HEK293T (cell line): ENCODE measurements at regions not wholly inside any gene's neighbourhood (a gene's known extent, or its start where the extent isn't known, plus 50 kb on each side); places are given as distances from the start of the nearest gene placed in this dataset.

ENCODE experiments used
- ARNT ChIP-seq: fragments of 450-650 bp; IDR thresholded peaks from 2 replicates; pipeline ENCODE4 v1.6.1; 2017; ENCODE audit warnings: mild to moderate bottlenecking
- ELF4 ChIP-seq: fragments of 450-650 bp; IDR thresholded peaks from 2 replicates; pipeline ENCODE4 v1.6.1; 2017; ENCODE audit warnings: antibody characterized with exemption
- FOXA1 ChIP-seq: fragments of 450-650 bp; IDR thresholded peaks from 2 replicates; pipeline ENCODE4 v1.6.1; 2016; ENCODE audit warnings: mild to moderate bottlenecking
- FOXK2 ChIP-seq: fragments of 450-650 bp; IDR thresholded peaks from 2 replicates; pipeline ENCODE4 v1.6.1; 2016; ENCODE audit warnings: mild to moderate bottlenecking
- LEF1 ChIP-seq: fragments of 450-650 bp; IDR thresholded peaks from 2 replicates; pipeline ENCODE4 v1.6.1; 2017; ENCODE audit warnings: mild to moderate bottlenecking, borderline replicate concordance
- NFRKB ChIP-seq: fragments of 450-650 bp; IDR thresholded peaks from 2 replicates; pipeline ENCODE4 v1.6.1; 2016; ENCODE audit warnings: mild to moderate bottlenecking, moderate library complexity
- PKNOX1 ChIP-seq: fragments of 450-650 bp; IDR thresholded peaks from 2 replicates; pipeline ENCODE4 v1.6.1; 2016
- SUZ12 ChIP-seq: fragments of 450-650 bp; IDR thresholded peaks from 2 replicates; pipeline ENCODE4 v1.6.1; 2016; ENCODE audit warnings: mild to moderate bottlenecking
- TARDBP ChIP-seq: fragments of 450-650 bp; IDR thresholded peaks from 2 replicates; pipeline ENCODE4 v1.6.1; 2016
- ZNF384 ChIP-seq: fragments of 450-650 bp; IDR thresholded peaks from 2 replicates; pipeline ENCODE4 v1.6.1; 2016

DNA sequence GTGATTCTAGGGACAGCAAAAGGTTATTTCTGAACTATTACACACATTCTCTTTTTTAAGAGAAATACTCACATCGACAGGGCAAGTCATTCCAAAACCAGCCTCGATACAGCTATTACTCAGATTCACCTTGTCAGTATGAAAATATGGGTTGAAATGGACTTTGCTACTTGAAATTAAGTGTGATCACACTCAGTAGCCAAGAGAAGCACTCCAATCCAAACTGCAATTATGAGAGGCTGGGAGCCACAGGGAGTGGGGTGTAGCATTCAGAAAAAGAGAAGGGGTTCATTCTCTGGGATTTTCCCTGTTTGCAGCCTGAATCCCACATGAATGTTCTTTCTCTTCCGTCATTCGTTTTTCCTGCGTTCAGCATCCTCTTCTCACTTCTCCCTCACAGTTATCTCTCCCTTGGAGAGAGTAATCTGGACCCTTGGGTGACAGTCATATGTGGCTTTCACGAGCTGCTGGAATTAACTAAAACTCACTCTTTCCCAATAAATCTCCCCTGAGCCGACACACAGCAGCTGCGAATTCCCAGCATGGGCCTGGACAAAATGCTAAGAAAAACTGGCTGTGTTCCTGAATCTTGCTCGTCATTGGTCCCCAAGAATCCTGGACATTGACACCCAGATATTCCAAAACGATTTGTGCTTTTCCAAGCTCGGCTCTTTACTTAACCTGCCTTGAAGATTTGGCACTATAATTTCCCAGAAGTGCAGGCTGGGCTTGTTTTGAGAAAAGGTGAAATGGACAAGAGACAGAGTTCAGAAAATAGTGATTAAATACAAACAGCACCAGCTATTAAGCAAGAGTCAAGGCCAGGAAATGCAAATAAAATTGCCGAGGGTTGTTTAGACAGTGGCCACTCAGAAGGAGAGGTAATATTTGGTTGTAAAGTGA is 199.5 kb upstream of the PLEKHG7 start:
- TF ChIP-seq FOXA1 (no peak), LEF1 (no peak), SUZ12 (no peak), TARDBP (no peak), ELF4 (no peak), ARNT (no peak), NFRKB (no peak), PKNOX1 (no peak), FOXK2 (no peak), ZNF384 (no peak)
